Fibroblast of the aortic adventitia (primary cell): ENCODE measurements at regions not wholly inside any gene's neighbourhood (a gene's known extent, or its start where the extent isn't known, plus 50 kb on each side); places are given as distances from the start of the nearest gene placed in this dataset.

ENCODE experiments used
- DNase-seq: peaks from one replicate; pipeline ENCODE4 v3.0.0-alpha.2; 2010; ENCODE audit warnings: low read depth
- H3K4me3 ChIP-seq: 2 replicates; pipeline ENCODE4 v1.5.1; 2011; ENCODE audit warnings: low read depth, mild to moderate bottlenecking, control low read depth, low read length, moderate library complexity
- CTCF ChIP-seq: IDR thresholded peaks from 2 replicates; pipeline ENCODE4 v1.5.1; 2011; ENCODE audit warnings: mild to moderate bottlenecking, low read length, control low read depth, inconsistent platforms; ENCODE audit not compliant: insufficient read depth

DNA sequence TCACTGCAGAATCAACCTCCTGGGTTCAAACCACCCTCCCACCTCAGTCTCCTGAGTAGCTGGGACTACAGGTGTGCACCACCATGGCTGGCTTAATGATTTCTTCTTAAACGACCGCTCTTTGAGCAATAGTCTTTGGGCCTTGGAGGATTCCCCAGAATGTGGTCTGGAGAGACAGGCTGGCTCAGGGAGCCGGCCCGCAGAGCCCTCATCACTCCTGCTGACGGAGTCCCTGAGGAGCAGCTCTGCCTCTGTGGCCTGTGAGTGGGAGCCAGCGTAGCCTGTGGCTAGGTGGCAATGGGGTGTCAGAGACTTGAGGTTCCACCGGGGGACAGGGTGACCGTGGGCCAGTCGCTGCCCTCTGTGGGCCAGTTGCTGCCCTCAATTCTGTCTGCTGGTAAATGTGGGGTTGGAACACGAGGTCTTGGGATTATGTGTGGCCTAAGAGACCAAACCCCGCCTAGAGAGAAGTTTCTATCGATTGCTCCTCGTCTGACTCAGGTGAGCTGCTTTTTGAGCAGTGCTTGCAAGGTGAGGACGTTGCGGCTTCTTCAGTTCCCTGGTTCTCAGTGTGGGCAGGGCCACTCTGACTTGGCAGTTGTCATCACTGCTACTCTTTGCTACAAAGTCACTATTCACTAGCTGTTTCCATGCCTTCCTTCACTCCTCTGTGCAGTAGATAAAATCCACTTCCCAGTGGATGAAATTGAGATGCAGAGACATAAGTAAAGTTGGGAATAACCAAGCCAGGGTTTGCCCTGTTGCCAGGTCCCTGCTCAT lies 124.8 kb upstream of the NECTIN1 start:
- no peak overlapping the region for H3K4me3 ChIP-seq
- no peak for TF ChIP-seq CTCF
- no peak for DNase-seq

DNA sequence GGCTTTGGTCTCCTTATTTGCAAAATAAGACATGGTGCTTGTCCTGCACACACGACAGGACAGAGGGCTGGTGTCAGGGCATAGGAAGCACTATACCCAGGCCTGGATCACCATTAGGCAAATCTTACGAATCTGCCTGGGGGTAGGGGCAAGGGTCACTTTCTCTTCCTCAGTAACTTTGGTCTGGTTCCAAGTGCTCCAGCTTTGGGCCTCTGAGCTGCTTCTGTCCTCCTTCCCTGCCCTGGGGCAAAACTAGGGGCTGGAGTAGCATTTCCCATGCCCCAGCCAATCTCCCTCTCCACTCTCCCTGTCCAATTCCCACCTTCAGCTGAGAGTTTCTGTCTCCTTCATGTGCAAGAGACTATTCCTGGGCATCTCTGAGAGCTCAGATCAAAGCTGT lies 123.7 kb upstream of the NECTIN1 start:
- H3K4me3 ChIP-seq: no peak overlapping the region
- DNase-seq: no peak
- TF ChIP-seq CTCF: no peak

DNA sequence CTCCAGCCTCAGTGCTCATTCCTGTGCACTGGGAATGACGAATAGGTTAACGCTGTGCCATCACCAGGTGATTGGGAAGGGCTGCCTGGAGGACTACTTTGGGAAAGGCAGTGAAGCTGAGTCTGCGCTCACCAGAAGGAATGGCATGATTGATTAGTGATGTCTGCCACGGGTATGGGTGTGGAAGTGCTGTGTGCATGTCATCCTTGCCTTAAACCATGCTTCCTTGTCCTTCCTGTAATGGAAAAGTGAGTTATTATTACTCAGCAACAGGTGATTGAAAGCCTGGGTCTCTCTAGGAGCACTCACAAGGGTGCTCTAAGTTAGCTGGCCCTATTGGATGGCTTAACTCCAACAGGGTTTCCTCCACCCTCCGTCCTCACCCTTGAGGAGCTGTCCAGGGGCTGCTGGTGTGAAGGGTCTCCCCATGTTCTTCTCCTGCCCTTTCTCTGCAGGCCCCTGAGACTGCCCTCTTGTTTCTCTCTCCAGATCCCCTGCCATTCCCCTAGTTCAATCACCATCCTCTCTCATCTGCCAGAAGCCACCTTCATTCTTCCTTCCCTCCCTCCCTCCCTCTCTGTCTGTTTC lies 121.9 kb upstream of the NECTIN1 start:
- H3K4me3 ChIP-seq: no peak overlapping the region
- TF ChIP-seq CTCF: no peak
- no peak for DNase-seq

DNA sequence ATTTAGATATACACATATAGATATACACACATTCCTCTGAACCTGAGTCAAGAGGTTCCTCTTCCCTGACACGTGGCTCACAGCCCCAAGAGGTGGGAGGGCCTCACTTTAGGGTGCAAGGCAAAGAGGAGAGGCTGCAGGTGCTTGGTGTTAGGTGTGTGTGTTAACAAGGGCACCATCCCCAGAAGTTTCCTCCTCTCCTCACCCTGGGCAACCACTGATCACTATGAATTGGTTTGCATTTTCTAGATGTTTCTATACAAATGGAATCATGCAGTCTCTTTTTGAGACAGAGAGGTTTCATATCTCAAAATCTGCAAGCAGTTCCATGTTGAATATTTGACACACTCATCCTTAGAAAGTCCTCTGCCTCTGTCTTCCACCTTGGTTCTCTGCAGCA lies 120.9 kb upstream of the NECTIN1 start:
- H3K4me3 ChIP-seq: no peak overlapping the region
- no peak for DNase-seq

GRCh38 chr11:119847853-119848252 lies 118.9 kb upstream of the NECTIN1 start:
- no peak for DNase-seq
- no peak for TF ChIP-seq CTCF
- no peak overlapping the region for H3K4me3 ChIP-seq

More for the DNA sequence above, 120.9 kb upstream of the NECTIN1 start:
- no peak for TF ChIP-seq CTCF

DNA sequence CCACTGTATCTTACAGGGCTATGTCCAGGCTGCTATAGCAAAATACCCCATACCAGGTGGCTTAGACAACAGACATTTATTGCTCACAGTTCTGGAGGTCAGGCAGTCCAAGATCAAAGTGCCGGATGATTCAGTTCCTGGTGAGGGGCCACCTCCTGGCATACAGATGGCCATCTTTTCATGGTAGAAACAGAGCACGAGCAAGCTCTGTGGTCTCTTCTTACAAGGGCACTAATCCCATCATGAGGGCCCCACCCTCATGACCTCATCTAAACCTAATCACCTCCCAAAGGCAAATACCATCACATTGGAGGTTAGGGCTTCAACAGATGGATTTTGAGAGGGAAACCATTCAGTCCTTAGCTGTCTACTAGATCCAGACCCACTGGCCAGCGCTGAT lies 117.4 kb upstream of the NECTIN1 start:
- no peak overlapping the region for H3K4me3 ChIP-seq
- no peak for TF ChIP-seq CTCF
- no peak for DNase-seq
